Hippocampal formation (tissue), 2 donors: ENCODE measurements at regions not wholly inside any gene's neighbourhood (a gene's known extent, or its start where the extent isn't known, plus 50 kb on each side); places are given as distances from the start of the nearest gene placed in this dataset.
"Not testable (repeated sequence)": the region's sequence is repeated elsewhere in the genome, so short reads cannot be mapped to it uniquely, and the experiment has no call there.

Source experiments
- DNase-seq, 2 donors: peaks; one replicate each; lab custom pipeline; 2025; lab: John Stamatoyannopoulos, UW

GRCh38 chr1:89436856-89437255, 73.0 kb downstream of the GBP6 start:
- no peak for DNase-seq

- DNase-seq, result not testable (repeated sequence)
Observed at GRCh38 chr1:89438301-89438700, 74.4 kb downstream of the GBP6 start.

- no peak for DNase-seq
Observed at GRCh38 chr1:89440911-89441310, 77.1 kb downstream of the GBP6 start.

- DNase-seq, result no peak
Observed at GRCh38 chr1:89444791-89445190, 79.8 kb upstream of the LRRC8B start.

- no peak for DNase-seq
Observed at GRCh38 chr1:89451011-89451410, 73.6 kb upstream of the LRRC8B start.

GRCh38 chr1:89453123-89453972, 71.3 kb upstream of the LRRC8B start:
- no peak for DNase-seq

- DNase-seq, result peak in 1 of 2 donors; percentile 58
Observed at GRCh38 chr1:89454845-89455521, 69.6 kb upstream of the LRRC8B start.

GRCh38 chr1:89457046-89457445, 67.6 kb upstream of the LRRC8B start:
- DNase-seq, result no peak

- no peak for DNase-seq
Observed at GRCh38 chr1:89459081-89459480, 65.5 kb upstream of the LRRC8B start.

GRCh38 chr1:89460325-89460724, 64.3 kb upstream of the LRRC8B start:
- no peak for DNase-seq

GRCh38 chr1:89462250-89462649, 62.4 kb upstream of the LRRC8B start:
- no peak for DNase-seq

GRCh38 chr1:89464008-89464407, 60.6 kb upstream of the LRRC8B start:
- DNase-seq, result no peak

GRCh38 chr1:89465201-89465600, 59.4 kb upstream of the LRRC8B start:
- DNase-seq, result no peak

GRCh38 chr1:89466307-89466930, 58.2 kb upstream of the LRRC8B start:
- no peak for DNase-seq

GRCh38 chr1:89472253-89472652, 52.4 kb upstream of the LRRC8B start:
- DNase-seq, result no peak

GRCh38 chr1:89472886-89473417, 51.7 kb upstream of the LRRC8B start:
- DNase-seq, result no peak
